Omental fat pad (tissue), 3 donors: ENCODE measurements at regions not wholly inside any gene's neighbourhood (a gene's known extent, or its start where the extent isn't known, plus 50 kb on each side); places are given as distances from the start of the nearest gene placed in this dataset.

Experiments
- ATAC-seq: fragments of 150-250 bp; one replicate; pipeline ENCODE4 v1.9.1; 2016; ENCODE audit warnings: mild to moderate bottlenecking, moderate library complexity; ENCODE audit not compliant: low FRiP score
- DNase-seq: peaks from one replicate; pipeline ENCODE4 v3.0.0-alpha.2; 2019; ENCODE audit warnings: low spot score
- CTCF ChIP-seq, 3 donors: fragments of 450-650 bp; IDR thresholded peaks; one replicate each; pipeline ENCODE4 v1.5.1; 2016 to 2017; ENCODE audit warnings: antibody characterized with exemption in 3 of 3, mild to moderate bottlenecking in 3 of 3, moderate library complexity in 2 of 3

- no peak for TF ChIP-seq CTCF (IDR thresholded peaks at IDR 0.05)
- DNase-seq (no peak), ATAC-seq (no peak)
Observed at GRCh38 chrX:13897566-13897965, 80.7 kb upstream of the GPM6B start.

GRCh38 chrX:13894888-13895565 lies 78.1 kb upstream of the GPM6B start:
- TF ChIP-seq CTCF (IDR thresholded peaks at IDR 0.05): no peak
- no peak for DNase-seq
- ATAC-seq: no peak

- ATAC-seq (no peak), DNase-seq (no peak)
- no peak for TF ChIP-seq CTCF (IDR thresholded peaks at IDR 0.05)
Observed at GRCh38 chrX:13893826-13894225, 76.9 kb upstream of the GPM6B start.

GRCh38 chrX:13892856-13893255 lies 76.0 kb upstream of the GPM6B start:
- no peak for TF ChIP-seq CTCF (IDR thresholded peaks at IDR 0.05)
- ATAC-seq (no peak), DNase-seq (no peak)

GRCh38 chrX:13891377-13892140 lies 74.7 kb upstream of the GPM6B start:
- ATAC-seq (no peak), DNase-seq (no peak)
- no peak for TF ChIP-seq CTCF (IDR thresholded peaks at IDR 0.05)

GRCh38 chrX:13890806-13891205 lies 73.9 kb upstream of the GPM6B start:
- no peak for DNase-seq
- TF ChIP-seq CTCF (IDR thresholded peaks at IDR 0.05): no peak
- no peak for ATAC-seq

GRCh38 chrX:13888284-13888683 lies 71.4 kb upstream of the GPM6B start:
- TF ChIP-seq CTCF (IDR thresholded peaks at IDR 0.05): no peak
- ATAC-seq (no peak), DNase-seq (no peak)
